ENCODE measurements at regions not wholly inside any gene's neighbourhood (a gene's known extent, or its start where the extent isn't known, plus 50 kb on each side); places are given as distances from the start of the nearest gene placed in this dataset.

DNA sequence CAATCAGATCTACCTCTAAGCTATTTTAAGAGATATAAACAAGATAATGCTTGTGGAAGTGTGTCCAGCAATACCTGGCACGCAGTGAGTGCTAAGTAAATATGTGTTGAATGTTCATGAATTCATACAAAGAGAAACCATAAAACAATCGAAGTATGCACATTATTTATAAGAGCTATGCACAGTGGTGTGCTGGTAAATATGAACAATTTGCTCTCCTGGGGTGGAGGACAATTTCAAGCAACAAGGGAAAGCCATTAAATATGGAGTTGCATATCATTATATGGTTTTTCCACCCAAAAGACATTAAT is 526.6 kb upstream of the MARCKS start:
- TF ChIP-seq, protein P1, sequence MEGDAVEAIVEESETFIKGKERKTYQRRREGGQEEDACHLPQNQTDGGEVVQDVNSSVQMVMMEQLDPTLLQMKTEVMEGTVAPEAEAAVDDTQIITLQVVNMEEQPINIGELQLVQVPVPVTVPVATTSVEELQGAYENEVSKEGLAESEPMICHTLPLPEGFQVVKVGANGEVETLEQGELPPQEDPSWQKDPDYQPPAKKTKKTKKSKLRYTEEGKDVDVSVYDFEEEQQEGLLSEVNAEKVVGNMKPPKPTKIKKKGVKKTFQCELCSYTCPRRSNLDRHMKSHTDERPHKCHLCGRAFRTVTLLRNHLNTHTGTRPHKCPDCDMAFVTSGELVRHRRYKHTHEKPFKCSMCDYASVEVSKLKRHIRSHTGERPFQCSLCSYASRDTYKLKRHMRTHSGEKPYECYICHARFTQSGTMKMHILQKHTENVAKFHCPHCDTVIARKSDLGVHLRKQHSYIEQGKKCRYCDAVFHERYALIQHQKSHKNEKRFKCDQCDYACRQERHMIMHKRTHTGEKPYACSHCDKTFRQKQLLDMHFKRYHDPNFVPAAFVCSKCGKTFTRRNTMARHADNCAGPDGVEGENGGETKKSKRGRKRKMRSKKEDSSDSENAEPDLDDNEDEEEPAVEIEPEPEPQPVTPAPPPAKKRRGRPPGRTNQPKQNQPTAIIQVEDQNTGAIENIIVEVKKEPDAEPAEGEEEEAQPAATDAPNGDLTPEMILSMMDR (IDR thresholded peaks at IDR 0.05; ENCODE audit: insufficient read depth, low read length) = no peak
- TF ChIP-seq, protein P2, sequence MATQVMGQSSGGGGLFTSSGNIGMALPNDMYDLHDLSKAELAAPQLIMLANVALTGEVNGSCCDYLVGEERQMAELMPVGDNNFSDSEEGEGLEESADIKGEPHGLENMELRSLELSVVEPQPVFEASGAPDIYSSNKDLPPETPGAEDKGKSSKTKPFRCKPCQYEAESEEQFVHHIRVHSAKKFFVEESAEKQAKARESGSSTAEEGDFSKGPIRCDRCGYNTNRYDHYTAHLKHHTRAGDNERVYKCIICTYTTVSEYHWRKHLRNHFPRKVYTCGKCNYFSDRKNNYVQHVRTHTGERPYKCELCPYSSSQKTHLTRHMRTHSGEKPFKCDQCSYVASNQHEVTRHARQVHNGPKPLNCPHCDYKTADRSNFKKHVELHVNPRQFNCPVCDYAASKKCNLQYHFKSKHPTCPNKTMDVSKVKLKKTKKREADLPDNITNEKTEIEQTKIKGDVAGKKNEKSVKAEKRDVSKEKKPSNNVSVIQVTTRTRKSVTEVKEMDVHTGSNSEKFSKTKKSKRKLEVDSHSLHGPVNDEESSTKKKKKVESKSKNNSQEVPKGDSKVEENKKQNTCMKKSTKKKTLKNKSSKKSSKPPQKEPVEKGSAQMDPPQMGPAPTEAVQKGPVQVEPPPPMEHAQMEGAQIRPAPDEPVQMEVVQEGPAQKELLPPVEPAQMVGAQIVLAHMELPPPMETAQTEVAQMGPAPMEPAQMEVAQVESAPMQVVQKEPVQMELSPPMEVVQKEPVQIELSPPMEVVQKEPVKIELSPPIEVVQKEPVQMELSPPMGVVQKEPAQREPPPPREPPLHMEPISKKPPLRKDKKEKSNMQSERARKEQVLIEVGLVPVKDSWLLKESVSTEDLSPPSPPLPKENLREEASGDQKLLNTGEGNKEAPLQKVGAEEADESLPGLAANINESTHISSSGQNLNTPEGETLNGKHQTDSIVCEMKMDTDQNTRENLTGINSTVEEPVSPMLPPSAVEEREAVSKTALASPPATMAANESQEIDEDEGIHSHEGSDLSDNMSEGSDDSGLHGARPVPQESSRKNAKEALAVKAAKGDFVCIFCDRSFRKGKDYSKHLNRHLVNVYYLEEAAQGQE (IDR thresholded peaks at IDR 0.05; ENCODE audit: insufficient replicate concordance, low read depth) = no peak
- no peak for TF ChIP-seq GABPA (IDR thresholded peaks at IDR 0.05; ENCODE audit: low read depth)
- no peak for TF ChIP-seq POLR2AphosphoS5 (IDR thresholded peaks at IDR 0.05; ENCODE audit: low read depth)
- no peak for TF ChIP-seq SPI1 (IDR thresholded peaks at IDR 0.05; ENCODE audit: borderline replicate concordance, low read depth)
